HFFc6 (cell line): ENCODE measurements at regions not wholly inside any gene's neighbourhood (a gene's known extent, or its start where the extent isn't known, plus 50 kb on each side); places are given as distances from the start of the nearest gene placed in this dataset.

Experiments used
- DNase-seq: peaks from one replicate; pipeline ENCODE4 v3.0.0-alpha.2; 2018
- H3K27ac Mint-ChIP-seq: 2 replicates; pipeline ENCODE4 v1.8.0; 2020; ENCODE audit warnings: mild to moderate bottlenecking, mixed read lengths
- H3K27me3 Mint-ChIP-seq: 2 replicates; pipeline ENCODE4 v1.8.0; 2021; ENCODE audit warnings: mild to moderate bottlenecking, moderate library complexity, mixed read lengths; ENCODE audit not compliant: insufficient read depth
- H3K36me3 Mint-ChIP-seq: 2 replicates; pipeline ENCODE4 v1.8.0; 2021; ENCODE audit warnings: low read depth, mixed read lengths
- H3K4me1 Mint-ChIP-seq: 2 replicates; pipeline ENCODE4 v1.8.0; 2020; ENCODE audit warnings: low read depth, mixed read lengths
- H3K4me3 Mint-ChIP-seq: 2 replicates; pipeline ENCODE4 v1.8.0; 2020; ENCODE audit warnings: mild to moderate bottlenecking, moderate library complexity, mixed read lengths
- H3K9me3 Mint-ChIP-seq: 2 replicates; pipeline ENCODE4 v1.8.0; 2020; ENCODE audit warnings: mild to moderate bottlenecking, mixed read lengths
- TF ChIP-seq, protein P1 (sequence below): fragments of 200-600 bp; sonication (generic); IDR thresholded peaks from 2 replicates; pipeline ENCODE4 v1.5.0; 2021; ENCODE audit warnings: antibody characterized with exemption, mild to moderate bottlenecking

DNA sequence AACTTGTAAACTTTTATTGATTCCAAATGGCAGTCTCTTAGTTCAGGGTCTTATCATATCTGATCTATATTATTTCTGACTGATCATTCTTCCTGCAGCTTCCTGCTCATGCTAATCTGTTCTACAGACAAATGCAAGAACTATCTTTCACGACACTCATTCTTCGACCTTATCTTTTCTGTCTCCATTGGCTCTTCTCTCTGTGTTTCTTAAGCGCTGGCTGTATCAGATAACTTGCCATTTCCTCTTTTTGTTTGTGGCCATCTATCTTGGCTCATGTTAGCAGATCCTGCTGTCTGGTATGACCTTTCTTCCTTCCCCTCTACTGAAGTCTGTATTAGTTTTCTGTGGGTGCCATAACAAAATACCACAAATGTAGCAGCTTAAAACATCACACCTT is 230.5 kb upstream of the PUDP start:
- peaks cover 39% of the 10 kb centered on the region for H3K4me1 Mint-ChIP-seq
- peak overlapping the region; percentile 46; the same call in 1 of the 2 replicates for H3K27ac Mint-ChIP-seq
- H3K36me3 Mint-ChIP-seq, result peaks cover 13% of the 10 kb centered on the region; the same call in 1 of the 2 replicates
- TF ChIP-seq, protein P1, sequence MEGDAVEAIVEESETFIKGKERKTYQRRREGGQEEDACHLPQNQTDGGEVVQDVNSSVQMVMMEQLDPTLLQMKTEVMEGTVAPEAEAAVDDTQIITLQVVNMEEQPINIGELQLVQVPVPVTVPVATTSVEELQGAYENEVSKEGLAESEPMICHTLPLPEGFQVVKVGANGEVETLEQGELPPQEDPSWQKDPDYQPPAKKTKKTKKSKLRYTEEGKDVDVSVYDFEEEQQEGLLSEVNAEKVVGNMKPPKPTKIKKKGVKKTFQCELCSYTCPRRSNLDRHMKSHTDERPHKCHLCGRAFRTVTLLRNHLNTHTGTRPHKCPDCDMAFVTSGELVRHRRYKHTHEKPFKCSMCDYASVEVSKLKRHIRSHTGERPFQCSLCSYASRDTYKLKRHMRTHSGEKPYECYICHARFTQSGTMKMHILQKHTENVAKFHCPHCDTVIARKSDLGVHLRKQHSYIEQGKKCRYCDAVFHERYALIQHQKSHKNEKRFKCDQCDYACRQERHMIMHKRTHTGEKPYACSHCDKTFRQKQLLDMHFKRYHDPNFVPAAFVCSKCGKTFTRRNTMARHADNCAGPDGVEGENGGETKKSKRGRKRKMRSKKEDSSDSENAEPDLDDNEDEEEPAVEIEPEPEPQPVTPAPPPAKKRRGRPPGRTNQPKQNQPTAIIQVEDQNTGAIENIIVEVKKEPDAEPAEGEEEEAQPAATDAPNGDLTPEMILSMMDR, result no peak
- no peak overlapping the region for H3K4me3 Mint-ChIP-seq
- no peak for DNase-seq
- H3K9me3 Mint-ChIP-seq, result peaks cover 11% of the 10 kb centered on the region; the same call in 1 of the 2 replicates
- no peaks in the 10 kb centered on the region for H3K27me3 Mint-ChIP-seq

DNA sequence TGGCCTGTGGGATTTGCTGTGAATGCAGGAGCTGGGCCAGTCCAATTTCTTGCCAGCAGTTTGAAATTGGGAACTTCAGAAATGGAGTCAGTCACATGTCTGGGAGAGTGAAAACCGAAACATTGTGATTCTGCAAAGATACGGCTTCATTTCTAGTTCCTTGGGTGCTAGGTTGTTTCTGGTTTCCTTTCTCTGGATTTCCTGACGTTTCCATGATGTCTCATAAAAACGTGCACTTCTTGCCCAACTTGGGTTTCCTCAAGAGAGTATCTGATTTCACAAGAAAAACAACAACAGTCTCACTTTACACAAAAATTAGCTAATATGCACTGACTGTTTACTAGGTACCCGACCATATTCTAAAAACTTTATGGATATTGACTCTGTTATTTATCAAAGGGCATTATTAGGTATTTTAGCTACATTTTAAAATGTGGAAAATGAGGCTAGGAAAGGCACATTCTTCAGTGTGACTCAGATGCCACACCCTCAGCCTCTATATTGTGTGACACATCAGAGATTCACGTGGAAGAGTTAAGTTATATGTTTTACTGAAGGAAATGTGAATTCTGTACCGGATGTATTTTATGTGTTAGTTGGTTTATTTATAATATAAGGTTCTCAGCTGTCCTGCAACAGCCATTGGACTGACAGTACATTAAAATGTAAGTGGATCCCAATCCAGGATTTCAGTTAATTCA is 225.0 kb upstream of the PUDP start:
- Mint-ChIP-seq H3K27ac (peak overlapping the region; percentile 96), H3K27me3 (no peaks in the 10 kb centered on the region), H3K4me3 (peak overlapping the region; percentile 65; the same call in 1 of the 2 replicates)

DNA sequence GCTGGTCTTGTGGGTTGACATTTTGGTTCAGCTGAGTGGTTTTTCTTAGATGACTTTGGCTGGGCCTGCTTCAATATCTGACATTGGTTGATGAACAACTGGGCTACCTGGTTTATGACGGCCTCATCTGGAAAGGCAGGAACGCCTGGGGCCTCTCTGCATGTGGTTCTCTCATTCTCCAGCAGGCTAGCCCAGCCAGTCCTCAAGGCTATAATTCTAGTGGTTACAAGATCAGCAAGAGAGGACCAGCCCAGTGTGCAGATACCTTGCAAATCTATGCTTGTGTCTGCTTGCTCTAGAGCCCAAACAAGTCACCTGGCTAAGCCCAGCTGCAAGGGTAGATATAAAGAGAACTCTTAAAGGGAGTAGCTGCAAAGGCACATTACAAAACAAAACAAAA is 214.2 kb upstream of the PUDP start:
- no peak for DNase-seq
- no peaks in the 10 kb centered on the region for H3K4me1 Mint-ChIP-seq
- no peak overlapping the region for H3K27ac Mint-ChIP-seq
- TF ChIP-seq, protein P1, result no peak
- H3K9me3 Mint-ChIP-seq, result no peaks in the 10 kb centered on the region
- H3K4me3 Mint-ChIP-seq, result no peak overlapping the region
- H3K27me3 Mint-ChIP-seq, result peaks cover 2% of the 10 kb centered on the region; the same call in 1 of the 2 replicates
- H3K36me3 Mint-ChIP-seq, result no peaks in the 10 kb centered on the region; the same call in 1 of the 2 replicates

More for the DNA sequence above, 225.0 kb upstream of the PUDP start:
- peaks cover 14% of the 10 kb centered on the region; the same call in 1 of the 2 replicates for H3K36me3 Mint-ChIP-seq
- DNase-seq, result peak; percentile 69
- peaks cover 15% of the 10 kb centered on the region for H3K9me3 Mint-ChIP-seq
- TF ChIP-seq, protein P1, result no peak
- peaks cover 44% of the 10 kb centered on the region for H3K4me1 Mint-ChIP-seq

DNA sequence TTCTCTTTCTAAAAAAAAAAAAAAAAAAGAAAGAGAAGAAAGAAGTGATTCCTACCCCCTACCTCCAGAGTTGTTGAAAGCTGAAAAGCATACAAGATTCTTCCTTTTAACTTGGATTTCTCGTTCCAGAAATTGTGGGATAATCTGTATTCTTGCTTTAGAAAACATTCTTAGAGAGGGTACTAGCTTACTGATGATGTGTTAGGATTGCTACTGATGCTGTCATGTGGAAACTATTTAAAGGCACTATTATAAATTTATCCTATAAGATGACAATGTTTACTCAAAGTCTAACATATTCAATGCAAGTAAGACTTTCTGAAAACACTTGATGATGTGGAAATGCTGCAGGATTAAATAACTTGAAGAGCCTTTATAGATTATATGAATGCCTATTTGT is 204.0 kb upstream of the PUDP start:
- H3K27ac Mint-ChIP-seq, result no peak overlapping the region
- H3K36me3 Mint-ChIP-seq, result no peaks in the 10 kb centered on the region
- H3K4me1 Mint-ChIP-seq, result peaks cover 15% of the 10 kb centered on the region
- no peak overlapping the region for H3K4me3 Mint-ChIP-seq
- no peaks in the 10 kb centered on the region for H3K9me3 Mint-ChIP-seq
- H3K27me3 Mint-ChIP-seq, result no peaks in the 10 kb centered on the region; the same call in 1 of the 2 replicates
- DNase-seq, result peak; percentile 0
- TF ChIP-seq, protein P1, result no peak

DNA sequence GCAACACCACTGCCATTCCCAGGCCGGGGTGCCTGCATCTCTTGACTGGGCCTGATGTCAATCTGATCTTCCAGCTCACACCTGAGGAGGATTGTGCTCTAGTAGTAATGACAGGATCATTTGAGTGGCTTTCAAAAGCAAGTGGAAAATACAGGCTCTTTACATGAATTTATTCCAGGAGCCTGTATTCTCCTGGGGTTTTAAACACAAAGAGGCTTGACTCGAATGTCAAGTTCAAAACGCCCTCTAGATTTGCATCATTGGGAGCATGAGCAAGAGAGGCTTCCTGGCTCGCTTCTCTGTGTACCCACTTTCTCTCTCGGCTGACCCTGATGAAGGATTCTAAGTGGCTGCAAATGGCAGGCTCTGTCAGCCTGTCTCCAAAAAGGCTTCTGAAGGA is 199.5 kb upstream of the PUDP start:
- peaks cover 25% of the 10 kb centered on the region for H3K4me1 Mint-ChIP-seq
- H3K27me3 Mint-ChIP-seq, result no peaks in the 10 kb centered on the region; the same call in 1 of the 2 replicates
- no peak overlapping the region for H3K27ac Mint-ChIP-seq
- TF ChIP-seq, protein P1, result no peak
- no peak overlapping the region for H3K4me3 Mint-ChIP-seq
- DNase-seq, result no peak
- H3K9me3 Mint-ChIP-seq, result no peaks in the 10 kb centered on the region
- H3K36me3 Mint-ChIP-seq, result 0 out of 2 replicates have a peak, but pooled peaks cover 6% of the 10 kb centered on the region
